DMS153 treated with DMSO at 0.1 percent for 48 hours (cell line): ENCODE measurements at regions not wholly inside any gene's neighbourhood (a gene's known extent, or its start where the extent isn't known, plus 50 kb on each side); places are given as distances from the start of the nearest gene placed in this dataset.
"Not testable (repeated sequence)": the region's sequence is repeated elsewhere in the genome, so short reads cannot be mapped to it uniquely, and the experiment has no call there.

Experiments
- DNase-seq: peaks from one replicate; lab custom pipeline; 2025; ENCODE audit not compliant: unreplicated experiment; lab: John Stamatoyannopoulos, UW

GRCh38 chr6:168255283-168255881 lies 64.2 kb downstream of the DACT2 start:
- DNase-seq, result no peak

GRCh38 chr6:168252267-168252666 lies 67.3 kb downstream of the DACT2 start:
- no peak for DNase-seq

- DNase-seq, result no peak
These were observed 69.3 kb downstream of the DACT2 start for GRCh38 chr6:168250250-168250649.

GRCh38 chr6:168249746-168250145 lies 69.8 kb downstream of the DACT2 start:
- no peak for DNase-seq

- DNase-seq, result no peak
These were observed 71.4 kb downstream of the DACT2 start for GRCh38 chr6:168248148-168248620.

- DNase-seq, result peak; percentile 79
These were observed 72.0 kb downstream of the DACT2 start for GRCh38 chr6:168247443-168248147.

GRCh38 chr6:168244961-168245551 lies 74.5 kb downstream of the DACT2 start:
- DNase-seq, result no peak

- no peak for DNase-seq
These were observed 75.7 kb downstream of the DACT2 start for GRCh38 chr6:168243812-168244376.

GRCh38 chr6:168242940-168243225 lies 76.7 kb downstream of the DACT2 start:
- DNase-seq, result no peak

- DNase-seq, result no peak
These were observed 77.3 kb downstream of the DACT2 start for GRCh38 chr6:168242111-168242939.

- no peak for DNase-seq
These were observed 79.4 kb downstream of the DACT2 start for GRCh38 chr6:168240160-168240559.

- DNase-seq, result no peak
These were observed 80.4 kb downstream of the DACT2 start for GRCh38 chr6:168239044-168239773.

GRCh38 chr6:168238159-168238909 lies 81.2 kb downstream of the DACT2 start:
- no peak for DNase-seq

GRCh38 chr6:168233875-168234213 lies 85.7 kb downstream of the DACT2 start:
- not testable (repeated sequence) for DNase-seq

- no peak for DNase-seq
These were observed 86.3 kb downstream of the DACT2 start for GRCh38 chr6:168232989-168233874.

- DNase-seq, result no peak
These were observed 87.0 kb downstream of the DACT2 start for GRCh38 chr6:168232528-168232927.

GRCh38 chr6:168232062-168232461 lies 87.5 kb downstream of the DACT2 start:
- DNase-seq, result no peak

GRCh38 chr6:168231393-168231957 lies 88.1 kb downstream of the DACT2 start:
- DNase-seq, result no peak

GRCh38 chr6:168229368-168229752 lies 90.2 kb downstream of the DACT2 start:
- DNase-seq, result no peak
